Esophagus muscularis mucosa (tissue), 3 donors: ENCODE measurements at regions not wholly inside any gene's neighbourhood (a gene's known extent, or its start where the extent isn't known, plus 50 kb on each side); places are given as distances from the start of the nearest gene placed in this dataset.

Source experiments
- CTCF ChIP-seq, 3 experiments: fragments of 200-600 bp in 2 of 3; fragments of 450-650 bp in 1 of 3; sonication (generic) in 2 of 3; IDR thresholded peaks; one replicate each; pipeline ENCODE4 v1.5.1; 2017 to 2019; ENCODE audit warnings: antibody characterized with exemption in 3 of 3, mild to moderate bottlenecking in 2 of 3, moderate library complexity in 1 of 3
- POLR2A ChIP-seq: fragments of 450-650 bp; IDR thresholded peaks from one replicate; pipeline ENCODE4 v1.6.1; 2017; ENCODE audit warnings: antibody characterized with exemption, moderate library complexity, mild to moderate bottlenecking, low read depth
- POLR2AphosphoS5 ChIP-seq, 2 donors: sonication (generic); formaldehyde crosslinking; IDR thresholded peaks; one replicate each; pipeline ENCODE4 v1.6.1; 2017; ENCODE audit warnings: antibody characterized with exemption in 2 of 2

GRCh38 chr9:21560281-21560745 lies 78.2 kb upstream of the IFNE start:
- TF ChIP-seq POLR2A (no peak), CTCF (IDR thresholded peaks at IDR 0.05) (no peak), POLR2AphosphoS5 (IDR thresholded peaks at IDR 0.05) (no peak)
